ENCODE measurements at regions not wholly inside any gene's neighbourhood (a gene's known extent, or its start where the extent isn't known, plus 50 kb on each side); places are given as distances from the start of the nearest gene placed in this dataset.

DNA sequence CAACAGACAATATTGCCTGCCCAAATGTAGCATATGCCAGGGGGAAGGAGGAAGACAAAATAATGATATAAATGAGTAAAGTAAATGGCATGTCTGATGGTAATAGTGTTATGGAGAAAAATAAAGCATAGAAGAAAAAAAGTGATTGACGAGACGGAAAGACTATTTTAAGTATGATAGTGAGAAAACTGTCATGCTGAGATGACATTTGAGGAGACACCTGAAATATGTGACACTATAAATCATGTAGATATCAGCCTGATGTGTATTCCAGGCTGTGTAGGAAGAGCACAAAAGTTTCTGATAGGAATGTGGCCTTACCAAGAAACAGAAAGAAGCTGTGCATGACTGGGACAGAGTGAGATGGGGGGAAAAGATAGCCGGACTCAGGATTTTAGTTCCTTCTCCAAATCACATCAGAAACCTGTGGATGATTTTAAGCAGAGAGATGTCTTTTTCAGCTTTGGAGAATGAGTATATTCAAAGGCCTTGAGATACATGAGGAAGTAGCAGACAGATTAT is 387.3 kb upstream of the SYT4 start:
- no peak for TF ChIP-seq CTCF (IDR thresholded peaks at IDR 0.05)
- ATAC-seq (ENCODE audit: low FRiP score) (no peak), DNase-seq (ENCODE audit: low spot score) (no peak)

GRCh38 chr18:43665105-43665788 is 388.0 kb upstream of the SYT4 start:
- peak; percentile 77 for ATAC-seq (ENCODE audit: low FRiP score)

GRCh38 chr18:43668866-43669265 is 391.6 kb upstream of the SYT4 start:
- TF ChIP-seq CTCF (IDR thresholded peaks at IDR 0.05): no peak
- peak; percentile 83 for ATAC-seq (ENCODE audit: low FRiP score)
- DNase-seq (ENCODE audit: low spot score): no peak

More at GRCh38 chr18:43665105-43665788, 388.0 kb upstream of the SYT4 start:
- no peak for TF ChIP-seq CTCF (IDR thresholded peaks at IDR 0.05)
- DNase-seq (ENCODE audit: low spot score): no peak

DNA sequence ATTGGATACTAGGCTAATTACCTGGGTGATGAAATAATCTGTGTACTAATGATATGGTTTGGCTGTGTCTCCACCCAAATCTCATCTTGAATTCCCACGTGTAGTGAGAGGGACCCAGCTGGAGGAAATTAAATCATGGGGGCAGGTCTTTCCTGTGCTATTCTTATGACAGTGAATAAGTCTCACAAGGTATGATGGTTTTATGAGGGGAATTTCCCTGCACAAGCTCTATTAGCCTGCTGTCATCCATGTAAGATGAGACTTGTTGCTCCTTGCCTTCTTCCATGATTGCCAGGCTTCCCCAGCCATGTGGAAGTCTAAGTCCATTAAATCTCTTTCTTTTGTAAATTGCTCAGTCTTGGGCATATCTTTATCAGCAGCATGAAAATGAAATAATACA is 394.1 kb upstream of the SYT4 start:
- ATAC-seq (ENCODE audit: low FRiP score) (no peak), DNase-seq (ENCODE audit: low spot score) (no peak)
- TF ChIP-seq CTCF (IDR thresholded peaks at IDR 0.05): no peak

- ATAC-seq (ENCODE audit: low FRiP score) (no peak), DNase-seq (ENCODE audit: low spot score) (no peak)
- TF ChIP-seq CTCF (IDR thresholded peaks at IDR 0.05): no peak
These were observed 402.8 kb upstream of the SYT4 start for GRCh38 chr18:43680096-43680495.

GRCh38 chr18:43681661-43682060 is 404.4 kb upstream of the SYT4 start:
- no peak for ATAC-seq (ENCODE audit: low FRiP score)
- TF ChIP-seq CTCF (IDR thresholded peaks at IDR 0.05): no peak

DNA sequence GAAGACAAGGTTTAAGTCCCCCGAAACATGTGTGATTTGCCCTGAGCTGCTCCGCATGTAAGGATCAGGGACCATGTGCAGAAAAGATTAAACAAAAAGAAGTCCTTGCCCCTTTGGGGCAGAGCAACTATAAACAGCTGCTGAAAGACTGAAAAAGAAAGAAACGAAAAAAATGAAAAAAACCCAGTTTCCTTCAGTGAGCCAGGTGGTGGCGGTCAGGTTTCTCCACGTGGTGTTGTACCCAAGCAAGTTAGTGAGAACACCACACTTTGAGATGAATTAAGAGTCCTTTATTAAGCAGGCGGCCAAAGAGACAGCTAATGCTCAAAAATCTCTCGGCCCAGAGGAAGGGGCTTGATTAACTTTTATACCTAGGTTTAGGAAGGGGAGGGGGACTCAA is 404.9 kb upstream of the SYT4 start:
- DNase-seq (ENCODE audit: low spot score) (no peak), ATAC-seq (ENCODE audit: low FRiP score) (no peak)
- no peak for TF ChIP-seq CTCF (IDR thresholded peaks at IDR 0.05)

More at GRCh38 chr18:43681661-43682060, 404.4 kb upstream of the SYT4 start:
- no peak for DNase-seq (ENCODE audit: low spot score)

All from omental fat pad (tissue), 3 donors.